Effector memory CD8-positive, alpha-beta T cell (primary cell): ENCODE measurements at regions not wholly inside any gene's neighbourhood (a gene's known extent, or its start where the extent isn't known, plus 50 kb on each side); places are given as distances from the start of the nearest gene placed in this dataset.

Experiments
- ATAC-seq: fragments of 150-1000 bp; cut with Tn5 transposase; replicated peaks from 2 replicates; pipeline ENCODE4 v1.10.0; 2021; ENCODE audit warnings: mild to moderate bottlenecking, moderate library complexity
- DNase-seq, 3 experiments: peaks; one replicate each; pipeline ENCODE4 v3.0.0; 2021
- H3K27ac Mint-ChIP-seq, 2 donors: one replicate each; pipeline ENCODE4 v1.8.0; 2022; ENCODE audit warnings: mild to moderate bottlenecking in 2 of 2, mixed read lengths in 2 of 2, moderate library complexity in 2 of 2
- H3K27me3 Mint-ChIP-seq, 2 donors: one replicate each; pipeline ENCODE4 v1.8.0; 2022; ENCODE audit warnings: mixed read lengths in 2 of 2
- H3K36me3 Mint-ChIP-seq: one replicate; pipeline ENCODE4 v1.8.0; 2022; ENCODE audit warnings: mild to moderate bottlenecking, moderate library complexity, mixed read lengths; ENCODE audit not compliant: insufficient read depth
- H3K4me1 Mint-ChIP-seq, 2 donors: one replicate each; pipeline ENCODE4 v1.8.0; 2022; ENCODE audit warnings: low read depth in 2 of 2, mixed read lengths in 2 of 2
- H3K4me3 Mint-ChIP-seq, 2 donors: one replicate each; pipeline ENCODE4 v1.8.0; 2022; ENCODE audit warnings: mild to moderate bottlenecking in 2 of 2, mixed read lengths in 2 of 2, moderate library complexity in 2 of 2
- H3K9me3 Mint-ChIP-seq, 2 donors: one replicate each; pipeline ENCODE4 v1.8.0; 2022; ENCODE audit warnings: mixed read lengths in 2 of 2

DNA sequence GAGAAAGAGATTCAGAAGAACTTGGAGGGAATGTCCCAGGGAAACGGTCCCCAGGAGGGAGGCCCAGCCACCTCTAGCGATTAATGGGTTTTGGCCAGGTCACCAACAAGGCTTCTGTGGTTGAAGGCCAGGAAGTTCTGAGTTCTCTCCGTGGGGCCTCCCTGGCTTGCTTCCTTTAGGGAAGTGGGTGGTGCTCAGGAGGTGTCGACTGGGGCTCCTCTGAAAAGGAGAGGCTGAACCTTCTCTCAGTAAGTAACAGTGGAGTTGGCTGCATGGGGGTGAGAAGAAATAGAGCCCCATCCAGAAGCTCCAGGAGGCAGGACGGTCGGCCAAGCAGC is 77.1 kb upstream of the GSE1 start:
- peaks cover 0 to 10% of the 10 kb centered on the region in 2 donors for H3K4me1 Mint-ChIP-seq
- no peak overlapping the region for H3K27ac Mint-ChIP-seq
- H3K4me3 Mint-ChIP-seq = no peak overlapping the region
- no peak for ATAC-seq
- no peaks in the 10 kb centered on the region for H3K36me3 Mint-ChIP-seq
- peaks cover 0 to 2% of the 10 kb centered on the region in 2 donors for H3K9me3 Mint-ChIP-seq
- no peak for DNase-seq
- H3K27me3 Mint-ChIP-seq = no peaks in the 10 kb centered on the region

DNA sequence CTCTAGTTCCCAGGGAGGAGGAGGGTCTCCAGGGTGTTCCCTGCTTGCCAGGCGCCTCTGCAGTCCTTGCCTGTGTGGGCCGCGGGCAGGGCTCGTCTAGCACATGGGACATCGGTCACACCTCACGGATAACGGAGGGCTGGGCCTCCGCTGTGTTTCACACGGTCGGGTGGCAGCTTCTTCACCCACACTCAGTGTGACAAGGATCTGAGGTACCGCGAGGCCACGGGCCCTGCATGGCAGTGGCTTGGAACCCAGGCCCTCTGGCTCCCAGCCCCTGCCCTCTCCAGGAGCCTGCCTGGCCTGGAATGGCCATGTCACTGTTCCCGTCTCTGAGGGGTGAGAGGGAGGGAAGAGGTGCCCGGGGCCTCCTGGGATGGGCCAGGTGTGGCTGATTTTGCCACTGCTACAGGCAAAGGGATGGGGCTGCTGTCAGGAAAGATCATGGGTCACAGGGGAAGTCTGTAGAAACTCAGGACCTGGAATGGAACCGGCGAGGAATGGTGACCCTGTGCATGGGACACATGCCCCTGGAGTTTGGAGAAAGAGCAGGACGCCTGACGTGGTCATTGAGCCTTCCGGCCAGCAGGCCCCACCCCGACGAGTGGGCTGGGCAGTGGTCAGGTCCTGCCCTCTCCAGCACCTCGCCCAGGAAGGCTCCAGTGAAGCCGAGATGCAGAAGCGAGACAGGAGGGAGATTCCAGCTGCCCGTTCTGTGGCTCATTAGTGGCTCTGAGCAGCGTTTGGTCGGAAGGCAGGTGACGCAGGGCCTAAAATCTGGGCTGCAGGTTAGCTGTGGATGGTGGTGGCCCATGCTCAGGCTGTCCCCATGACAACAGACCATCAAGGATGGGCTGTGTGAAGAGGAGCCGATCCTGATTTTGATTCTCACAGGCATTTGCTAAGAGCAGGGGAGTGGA is 76.5 kb upstream of the GSE1 start:
- peaks cover under 1 to 10% of the 10 kb centered on the region in 2 donors for H3K4me1 Mint-ChIP-seq
- peaks cover 0 to 2% of the 10 kb centered on the region in 2 donors for H3K9me3 Mint-ChIP-seq
- no peak for DNase-seq
- no peak overlapping the region for H3K27ac Mint-ChIP-seq
- no peaks in the 10 kb centered on the region for H3K36me3 Mint-ChIP-seq
- H3K4me3 Mint-ChIP-seq = no peak overlapping the region
- H3K27me3 Mint-ChIP-seq = no peaks in the 10 kb centered on the region
- ATAC-seq = no peak

DNA sequence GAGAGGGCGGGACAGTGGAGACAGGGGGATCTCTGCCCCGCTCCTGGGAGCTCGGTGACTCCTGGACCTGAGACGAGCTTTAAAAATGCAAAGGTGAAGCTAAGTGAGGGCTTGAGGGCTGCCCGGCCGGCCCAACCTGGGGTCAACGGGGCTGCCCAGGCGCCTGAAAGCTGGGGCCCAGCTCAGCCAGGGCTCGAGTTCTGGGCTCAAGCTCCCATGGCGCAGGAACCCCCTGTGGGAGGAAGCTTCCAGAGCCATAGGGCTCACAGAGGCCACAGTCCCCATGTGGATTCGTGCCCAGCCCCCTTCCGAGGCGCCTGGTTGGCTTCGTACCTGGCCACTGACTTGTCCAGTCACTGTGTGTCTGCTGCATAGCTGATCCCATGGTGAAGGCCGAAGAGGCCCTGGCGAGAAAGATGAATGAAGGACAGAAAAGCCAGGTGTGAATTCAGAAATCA is 75.8 kb upstream of the GSE1 start:
- Mint-ChIP-seq H3K4me3 (no peak overlapping the region), H3K4me1 (peaks cover 2 to 10% of the 10 kb centered on the region in 2 donors), H3K9me3 (peaks cover 0 to 2% of the 10 kb centered on the region in 2 donors), H3K27ac (no peak overlapping the region), H3K36me3 (no peaks in the 10 kb centered on the region), H3K27me3 (no peaks in the 10 kb centered on the region)
- ATAC-seq (no peak), DNase-seq (no peak)

DNA sequence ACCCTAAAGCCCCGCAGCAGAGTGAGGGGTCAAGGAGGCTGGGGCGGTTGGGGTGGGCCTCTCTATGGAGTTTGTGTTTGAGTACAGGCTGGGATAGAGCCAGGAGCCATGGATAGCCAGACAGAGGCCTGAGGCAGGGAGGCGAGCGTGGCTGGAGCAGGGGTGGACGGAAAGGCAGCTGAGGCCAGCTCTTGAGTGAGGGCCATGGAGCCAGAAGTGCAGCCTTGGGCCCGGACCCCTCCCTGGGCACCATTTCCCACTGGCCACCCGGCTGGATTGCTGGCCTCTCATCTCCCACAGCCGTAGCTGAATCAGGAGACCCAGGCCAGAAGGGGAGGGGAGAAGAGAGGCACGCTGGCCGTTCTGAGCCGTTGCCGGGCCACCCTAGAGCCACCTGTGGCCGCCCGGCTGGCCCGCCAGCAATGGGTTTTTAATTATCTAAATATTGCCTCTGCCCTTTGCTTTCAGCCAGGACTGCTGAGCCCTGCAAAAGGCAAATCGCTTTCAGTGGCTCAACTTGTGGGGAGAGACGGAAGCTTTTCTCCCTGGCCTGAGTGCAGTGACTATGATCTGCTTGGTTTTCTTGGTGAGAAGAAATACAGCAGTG is 75.2 kb upstream of the GSE1 start:
- Mint-ChIP-seq H3K27ac (no peak overlapping the region), H3K36me3 (no peaks in the 10 kb centered on the region), H3K27me3 (no peaks in the 10 kb centered on the region), H3K4me3 (no peak overlapping the region), H3K9me3 (peaks cover 0 to 2% of the 10 kb centered on the region in 2 donors), H3K4me1 (peaks cover 2 to 10% of the 10 kb centered on the region in 2 donors)
- DNase-seq = no peak
- ATAC-seq = no peak

DNA sequence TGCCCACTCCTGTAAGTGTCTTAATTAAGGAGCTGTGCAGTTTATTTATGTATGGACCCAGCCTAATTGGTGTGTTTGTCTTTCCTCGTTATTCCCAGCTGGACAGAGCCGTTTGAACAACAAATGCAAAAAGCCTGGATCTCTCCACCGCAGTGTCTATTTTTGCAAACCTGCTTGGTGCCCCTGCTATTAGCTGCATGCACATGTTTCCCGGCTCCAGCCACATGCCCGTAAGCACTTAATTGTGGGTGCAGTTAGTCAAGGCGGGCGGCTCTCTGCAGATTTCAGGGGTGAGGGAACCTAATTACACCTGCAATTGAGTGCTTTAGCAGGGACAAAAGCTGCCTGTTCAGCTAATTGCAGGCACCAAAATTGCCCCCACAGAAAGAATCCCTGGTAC is 74.0 kb upstream of the GSE1 start:
- Mint-ChIP-seq H3K27me3 (no peaks in the 10 kb centered on the region), H3K9me3 (peaks cover 0 to 2% of the 10 kb centered on the region in 2 donors), H3K4me3 (no peak overlapping the region), H3K27ac (peak overlapping the region in 1 of 2 donors; percentile 10), H3K36me3 (no peaks in the 10 kb centered on the region), H3K4me1 (peaks cover 2 to 10% of the 10 kb centered on the region in 2 donors)
- DNase-seq (no peak), ATAC-seq (no peak)

DNA sequence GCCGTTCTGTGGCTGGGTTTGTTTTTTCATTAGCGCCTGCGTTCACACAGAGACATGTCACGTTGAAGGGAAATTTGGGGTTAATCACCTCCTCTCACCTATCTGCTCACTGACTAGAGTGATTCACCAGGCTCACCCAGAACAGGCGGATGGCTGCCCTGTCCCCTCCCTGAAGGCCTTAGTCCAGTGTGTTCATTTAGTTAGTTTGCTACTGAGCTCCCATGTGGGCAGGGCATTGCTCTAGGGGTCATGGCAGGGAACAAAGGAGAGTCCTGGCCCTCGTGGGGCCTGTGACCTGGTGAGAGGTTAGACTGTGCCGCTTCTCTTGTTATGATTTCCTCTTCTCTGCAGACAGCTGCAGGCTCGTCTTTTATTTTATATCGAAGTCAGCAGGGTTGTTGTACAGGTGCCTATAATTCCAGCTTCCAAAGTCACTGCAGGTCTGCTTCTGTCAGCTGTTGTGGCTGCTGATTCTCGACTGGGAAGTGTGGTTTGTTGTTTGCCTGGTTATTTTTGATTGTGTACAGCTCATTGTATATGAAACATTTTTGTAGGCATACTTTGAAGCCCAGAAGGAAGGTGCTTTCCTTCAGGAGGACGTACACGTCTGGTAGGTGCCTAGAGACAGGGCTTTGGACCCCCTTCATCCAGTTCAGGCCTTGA is 73.4 kb upstream of the GSE1 start:
- Mint-ChIP-seq H3K4me1 (peaks cover 2 to 10% of the 10 kb centered on the region in 2 donors), H3K4me3 (no peak overlapping the region), H3K27me3 (no peaks in the 10 kb centered on the region), H3K27ac (no peak overlapping the region), H3K9me3 (peaks cover 0 to 2% of the 10 kb centered on the region in 2 donors), H3K36me3 (no peaks in the 10 kb centered on the region)
- ATAC-seq (no peak), DNase-seq (no peak)

DNA sequence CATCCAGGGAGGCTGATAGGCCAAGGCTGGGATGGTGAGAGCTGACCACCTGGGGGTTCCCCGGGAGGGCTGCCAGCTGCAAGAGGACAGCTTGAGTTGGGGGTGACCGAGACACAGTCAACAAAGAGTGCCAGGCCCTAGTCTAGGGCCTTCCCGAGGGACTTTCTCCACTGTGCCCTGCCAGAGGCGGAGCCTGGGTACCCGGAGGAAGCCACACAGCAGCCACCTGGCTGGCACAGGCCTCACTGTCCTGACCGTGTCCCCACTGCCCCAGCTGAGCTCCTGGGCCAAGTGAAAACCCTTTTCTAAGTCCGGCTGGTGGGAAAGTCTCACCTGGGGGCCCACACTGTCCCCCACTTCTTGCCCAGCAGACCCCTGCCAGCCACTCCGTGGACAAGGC is 71.9 kb upstream of the GSE1 start:
- H3K27ac Mint-ChIP-seq = no peak overlapping the region
- peaks cover 0 to 2% of the 10 kb centered on the region in 2 donors for H3K9me3 Mint-ChIP-seq
- DNase-seq (no peak), ATAC-seq (no peak)
- H3K36me3 Mint-ChIP-seq = no peaks in the 10 kb centered on the region
- no peak overlapping the region for H3K4me3 Mint-ChIP-seq
- peaks cover 2 to 5% of the 10 kb centered on the region in 2 donors for H3K4me1 Mint-ChIP-seq
- H3K27me3 Mint-ChIP-seq = no peaks in the 10 kb centered on the region

DNA sequence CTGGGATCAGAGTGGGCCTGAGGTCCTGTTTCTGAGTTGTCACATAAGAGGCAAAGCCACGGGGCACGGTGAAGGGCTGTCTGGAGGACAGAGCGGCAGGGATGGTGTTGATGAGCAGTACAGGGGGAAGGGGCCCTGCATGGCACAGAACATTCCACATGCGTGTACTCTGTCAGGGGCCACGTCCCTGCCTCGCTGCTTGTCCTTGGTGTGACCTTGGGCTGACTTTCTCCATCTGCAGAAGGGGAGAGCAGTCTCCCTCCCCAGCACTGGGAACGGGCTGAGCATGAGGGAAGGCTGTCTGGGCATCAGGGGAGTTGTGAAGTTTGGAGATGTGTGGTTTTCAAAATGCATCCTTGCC is 71.5 kb upstream of the GSE1 start:
- ATAC-seq (no peak), DNase-seq (no peak)
- H3K36me3 Mint-ChIP-seq = no peaks in the 10 kb centered on the region
- no peaks in the 10 kb centered on the region for H3K27me3 Mint-ChIP-seq
- H3K27ac Mint-ChIP-seq = no peak overlapping the region
- H3K4me1 Mint-ChIP-seq = peaks cover under 1 to 2% of the 10 kb centered on the region in 2 donors
- H3K9me3 Mint-ChIP-seq = peaks cover 0 to 2% of the 10 kb centered on the region in 2 donors
- H3K4me3 Mint-ChIP-seq = no peak overlapping the region

DNA sequence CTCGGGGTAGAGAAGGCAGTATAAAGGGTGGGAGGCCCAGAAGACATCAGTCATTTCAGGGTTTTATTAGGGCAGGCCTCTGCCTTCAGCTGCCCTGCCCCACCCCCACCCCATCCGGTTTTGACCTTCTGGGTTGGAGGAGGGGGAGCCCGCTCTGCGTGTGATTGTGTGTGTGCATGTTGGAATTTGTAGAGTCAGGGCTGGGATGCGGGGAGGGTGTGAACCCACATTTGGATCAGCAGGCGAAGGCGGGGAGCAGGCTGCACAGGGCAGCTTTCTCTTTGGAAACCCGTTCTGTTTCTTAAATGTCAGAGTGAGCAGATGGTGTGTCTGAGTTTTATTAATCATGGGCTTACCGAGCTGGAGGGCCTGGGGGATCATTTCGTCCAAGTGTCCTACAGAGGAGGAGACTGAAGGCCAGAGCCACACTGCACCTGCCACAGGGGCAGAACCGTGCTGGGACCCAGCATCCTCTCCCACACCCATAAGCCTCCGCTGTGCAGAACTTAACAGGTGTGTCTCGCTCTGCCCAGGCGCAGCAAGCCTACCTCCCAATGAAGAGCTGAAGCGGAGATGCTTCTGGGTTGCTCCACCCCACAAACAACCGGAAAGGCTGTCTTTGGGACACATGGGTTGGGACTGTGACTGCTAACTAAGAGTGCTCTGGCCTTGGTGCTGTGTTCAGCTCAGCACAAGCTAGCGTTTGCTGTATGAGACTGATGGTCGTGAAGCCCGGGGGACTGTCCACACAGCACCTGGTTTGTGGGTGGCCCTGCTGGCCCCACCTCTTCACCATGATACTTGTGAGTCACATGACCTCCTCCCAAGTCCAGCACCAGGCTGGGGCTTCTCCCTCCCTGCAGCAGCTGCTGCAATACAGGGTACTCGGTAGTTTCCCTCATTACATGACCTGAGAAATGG is 70.9 kb upstream of the GSE1 start:
- H3K36me3 Mint-ChIP-seq = no peaks in the 10 kb centered on the region
- ATAC-seq (no peak), DNase-seq (no peak)
- H3K4me3 Mint-ChIP-seq = no peak overlapping the region
- no peak overlapping the region for H3K27ac Mint-ChIP-seq
- no peaks in the 10 kb centered on the region for H3K27me3 Mint-ChIP-seq
- H3K4me1 Mint-ChIP-seq = peaks cover 0 to 2% of the 10 kb centered on the region in 2 donors
- H3K9me3 Mint-ChIP-seq = peaks cover 0 to 2% of the 10 kb centered on the region in 2 donors

DNA sequence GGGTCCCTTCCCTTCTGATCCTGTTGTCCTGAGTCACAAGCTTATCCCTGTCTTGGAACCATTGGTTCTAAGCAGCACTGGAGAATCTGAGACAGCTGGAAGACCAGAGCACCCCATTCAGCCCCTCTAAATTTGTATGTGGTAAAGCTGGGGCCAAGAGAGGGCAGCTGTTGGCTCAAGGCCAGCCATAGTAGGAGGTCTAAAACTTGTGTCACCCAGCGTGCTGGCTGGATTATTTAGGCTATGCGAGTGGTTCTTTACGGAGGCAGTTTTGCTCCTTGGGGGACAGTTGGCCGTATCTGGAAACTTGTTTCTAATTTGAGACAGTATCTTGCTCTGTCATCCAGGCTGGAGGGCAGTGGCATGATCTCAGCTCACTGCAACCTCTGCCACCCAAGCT is 69.6 kb upstream of the GSE1 start:
- ATAC-seq (no peak), DNase-seq (no peak)
- no peaks in the 10 kb centered on the region for H3K36me3 Mint-ChIP-seq
- H3K4me3 Mint-ChIP-seq = no peak overlapping the region
- H3K4me1 Mint-ChIP-seq = peaks cover 0 to 2% of the 10 kb centered on the region in 2 donors
- no peaks in the 10 kb centered on the region for H3K27me3 Mint-ChIP-seq
- peak overlapping the region in 1 of 2 donors; percentile 6 for H3K27ac Mint-ChIP-seq
- peaks cover 0 to 2% of the 10 kb centered on the region in 2 donors for H3K9me3 Mint-ChIP-seq

DNA sequence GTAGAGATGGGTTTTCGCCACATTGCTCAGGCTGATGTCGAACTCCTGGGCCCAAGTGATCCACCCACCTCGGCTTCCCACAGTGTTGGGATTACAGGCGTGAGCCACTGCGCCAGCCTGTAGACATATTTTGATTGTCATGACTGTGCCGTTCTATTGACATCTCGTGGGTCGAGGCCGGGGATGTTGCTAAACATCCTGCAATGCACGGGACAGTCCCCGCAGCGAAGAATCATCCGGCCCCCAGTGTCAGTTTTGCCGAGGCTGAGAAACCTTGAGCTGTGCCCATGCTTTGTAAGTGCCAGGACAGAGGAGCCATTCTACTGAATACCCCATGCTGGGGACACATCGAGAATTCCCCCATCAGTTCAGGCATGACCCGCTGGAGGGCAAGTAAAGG is 69.1 kb upstream of the GSE1 start:
- peak overlapping the region in 1 of 2 donors; percentile 6 for H3K27ac Mint-ChIP-seq
- H3K4me3 Mint-ChIP-seq = no peak overlapping the region
- H3K27me3 Mint-ChIP-seq = no peaks in the 10 kb centered on the region
- H3K4me1 Mint-ChIP-seq = peaks cover 0 to 2% of the 10 kb centered on the region in 2 donors
- ATAC-seq = no peak
- H3K36me3 Mint-ChIP-seq = no peaks in the 10 kb centered on the region
- H3K9me3 Mint-ChIP-seq = peaks cover 0 to 2% of the 10 kb centered on the region in 2 donors
- DNase-seq = no peak

DNA sequence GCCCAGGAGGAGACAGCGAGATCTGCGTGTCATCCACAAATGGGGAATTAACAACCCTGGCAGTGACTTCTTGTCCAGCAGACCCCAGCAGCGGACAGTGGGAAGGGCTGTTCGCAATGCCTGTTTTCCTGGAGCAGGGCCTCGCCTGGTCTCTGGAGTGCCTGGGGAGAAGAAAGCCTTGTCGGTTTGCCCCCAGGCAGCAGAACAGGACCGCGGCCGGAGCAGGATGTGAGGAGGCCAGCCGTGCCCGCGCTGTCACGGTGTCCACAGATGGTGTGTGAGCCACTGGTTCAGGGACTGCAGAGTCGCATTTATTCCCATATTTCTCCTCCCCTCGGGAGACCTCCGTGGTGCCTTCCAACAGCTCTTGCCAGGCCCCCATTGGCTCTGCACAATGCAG is 68.5 kb upstream of the GSE1 start:
- no peaks in the 10 kb centered on the region for H3K27me3 Mint-ChIP-seq
- ATAC-seq (no peak), DNase-seq (no peak)
- peaks cover 0 to 2% of the 10 kb centered on the region in 2 donors for H3K9me3 Mint-ChIP-seq
- peaks cover 0 to 2% of the 10 kb centered on the region in 2 donors for H3K4me1 Mint-ChIP-seq
- H3K36me3 Mint-ChIP-seq = no peaks in the 10 kb centered on the region
- no peak overlapping the region for H3K27ac Mint-ChIP-seq
- H3K4me3 Mint-ChIP-seq = no peak overlapping the region
